HepG2 (cell line): ENCODE measurements at regions not wholly inside any gene's neighbourhood (a gene's known extent, or its start where the extent isn't known, plus 50 kb on each side); places are given as distances from the start of the nearest gene placed in this dataset.

Experiments used
- ARNT2 ChIP-seq: sonication (generic); formaldehyde crosslinking; IDR thresholded peaks from 2 replicates; pipeline ENCODE4 v1.8.0; 2022; ENCODE audit warnings: mild to moderate bottlenecking, low read depth, missing genetic modification reagents, moderate library complexity
- CHD2 ChIP-seq: IDR thresholded peaks from 2 replicates; pipeline ENCODE4 v1.6.1; 2011; ENCODE audit warnings: low read depth, low read length, improper control_type of control experiment
- CTCF ChIP-seq: sonication (generic); formaldehyde crosslinking; IDR thresholded peaks from 2 replicates; pipeline ENCODE4 v1.5.0; 2020; ENCODE audit warnings: mild to moderate bottlenecking, missing genetic modification reagents, moderate library complexity
- ELF3 ChIP-seq: IDR thresholded peaks from 2 replicates; pipeline ENCODE4 v1.6.1; 2016; ENCODE audit warnings: missing genetic modification reagents, missing compliant biosample characterization
- GATAD2A ChIP-seq: IDR thresholded peaks from 2 replicates; pipeline ENCODE4 v1.6.1; 2016
- HNRNPLL ChIP-seq: fragments of 200-400 bp; formaldehyde crosslinking; IDR thresholded peaks from 2 replicates; pipeline ENCODE4 v1.6.1; 2017; ENCODE audit warnings: mild to moderate bottlenecking, low read depth, low read length; ENCODE audit not compliant: poor library complexity, severe bottlenecking
- POLR2A ChIP-seq, 2 experiments: IDR thresholded peaks; 2 replicates each; pipeline ENCODE4 v1.6.1; 2011; ENCODE audit warnings: low read depth in 2 of 2, low read length in 2 of 2, mild to moderate bottlenecking in 1 of 2, moderate library complexity in 1 of 2; ENCODE audit not compliant: insufficient read depth in 1 of 2
- PRDM15 ChIP-seq: sonication (generic); formaldehyde crosslinking; IDR thresholded peaks from 2 replicates; pipeline ENCODE4 v1.4.0; 2020; ENCODE audit warnings: missing genetic modification reagents
- PTBP1 ChIP-seq: fragments of 200-400 bp; formaldehyde crosslinking; IDR thresholded peaks from 2 replicates; pipeline ENCODE4 v1.6.1; 2018; ENCODE audit warnings: low read length, low read depth; ENCODE audit not compliant: poor library complexity, severe bottlenecking
- SP1 ChIP-seq, 2 experiments: fragments of 450-650 bp in 1 of 2; sonication (generic) in 1 of 2; formaldehyde crosslinking in 1 of 2; IDR thresholded peaks; 2 replicates each; pipeline versions ENCODE4 v1.4.0 to v1.6.1; 2016 to 2020; ENCODE audit warnings: missing genetic modification reagents in 1 of 2
- ZNF17 ChIP-seq: sonication (generic); formaldehyde crosslinking; IDR thresholded peaks from 2 replicates; pipeline ENCODE4 v1.5.0; 2020; ENCODE audit warnings: mild to moderate bottlenecking, missing genetic modification reagents
- ZNF335 ChIP-seq: sonication (generic); formaldehyde crosslinking; IDR thresholded peaks from 2 replicates; pipeline ENCODE4 v1.4.0; 2020; ENCODE audit warnings: missing genetic modification reagents
- ZNF800 ChIP-seq: sonication (generic); formaldehyde crosslinking; IDR thresholded peaks from 2 replicates; pipeline ENCODE4 v1.4.0; 2020; ENCODE audit warnings: missing genetic modification reagents

DNA sequence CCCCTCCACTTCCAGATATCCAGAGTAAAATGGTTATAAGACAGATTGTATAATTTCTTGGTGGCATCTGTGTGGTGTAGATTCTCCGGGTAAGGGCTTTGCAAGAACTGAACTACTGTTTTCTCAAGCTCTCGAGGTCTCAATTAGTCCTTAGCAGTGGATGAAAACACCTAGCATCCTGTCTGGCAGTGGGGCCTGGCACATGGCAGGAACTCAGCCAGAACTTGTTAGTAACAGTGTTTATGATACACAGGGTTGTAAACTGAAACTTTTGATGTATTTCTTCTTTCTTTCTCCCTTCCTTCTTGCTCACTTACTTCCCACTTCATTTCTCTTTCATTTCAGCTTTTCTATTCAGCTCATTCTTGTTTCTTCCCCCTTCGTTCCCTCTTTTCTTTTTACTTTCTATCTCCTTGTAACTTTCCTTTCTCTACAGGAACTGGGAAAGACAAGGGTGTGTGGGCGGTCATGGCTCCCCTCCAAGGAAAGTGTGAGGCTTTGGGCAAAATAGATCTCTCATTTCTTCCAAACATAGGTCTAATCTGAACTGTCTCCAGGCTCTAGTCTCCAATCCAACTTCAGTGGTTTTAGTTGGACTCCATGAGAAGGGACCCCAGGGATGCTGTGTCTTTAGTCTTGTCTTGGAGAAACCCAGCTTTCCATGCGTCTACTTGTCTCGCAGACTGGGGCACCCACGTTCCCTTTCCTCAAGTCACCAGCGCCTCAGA lies 159.7 kb downstream of the PAH start:
- TF ChIP-seq ZNF17 (no peak), CHD2 (no peak), HNRNPLL (no peak), GATAD2A (CRISPR knock-in tag) (no peak), ARNT2 (no peak), ELF3 (CRISPR knock-in tag) (no peak), ZNF335 (CRISPR knock-in tag) (no peak), PRDM15 (no peak), CTCF (CRISPR knock-in tag) (no peak), POLR2A (IDR thresholded peaks at IDR 0.05; ENCODE audit: insufficient read depth in 1 of 2, low read depth in 2 of 2, low read length in 2 of 2) (no peak), SP1 (IDR thresholded peaks at IDR 0.05) (no peak), SP1 (CRISPR knock-in tag; IDR thresholded peaks at IDR 0.05) (no peak), PTBP1 (no peak), ZNF800 (CRISPR knock-in tag) (no peak)
